Neural crest cell (in vitro differentiated cells): ENCODE measurements at regions not wholly inside any gene's neighbourhood (a gene's known extent, or its start where the extent isn't known, plus 50 kb on each side); places are given as distances from the start of the nearest gene placed in this dataset.
"Not testable (repeated sequence)": the region's sequence is repeated elsewhere in the genome, so short reads cannot be mapped to it uniquely, and the experiment has no call there.

Source experiments
- DNase-seq: peaks from one replicate; pipeline ENCODE4 v3.0.0; 2021; ENCODE audit warnings: low read depth, mixed read lengths, low spot score
- H3K27ac Mint-ChIP-seq: one replicate; pipeline ENCODE4 v1.8.0; 2021; ENCODE audit warnings: mild to moderate bottlenecking, mixed read lengths; ENCODE audit not compliant: unreplicated experiment
- H3K27me3 Mint-ChIP-seq: 2 replicates; pipeline ENCODE4 v1.8.0; 2021; ENCODE audit warnings: low read depth, mild to moderate bottlenecking, mixed read lengths
- H3K36me3 Mint-ChIP-seq: 2 replicates; pipeline ENCODE4 v1.8.0; 2021; ENCODE audit warnings: low read depth, mild to moderate bottlenecking, mixed read lengths
- H3K4me1 Mint-ChIP-seq: 2 replicates; pipeline ENCODE4 v1.8.0; 2021; ENCODE audit warnings: mixed read lengths
- H3K4me3 Mint-ChIP-seq: one replicate; pipeline ENCODE4 v1.8.0; 2021; ENCODE audit warnings: mild to moderate bottlenecking, mixed read lengths
- H3K9me3 Mint-ChIP-seq: 2 replicates; pipeline ENCODE4 v1.8.0; 2021; ENCODE audit warnings: mixed read lengths
- TF ChIP-seq, protein P1 (sequence below): fragments of 200-600 bp; sonication (generic); conservative IDR thresholded peaks from 2 replicates; pipeline ENCODE4 v1.5.0; 2021; ENCODE audit warnings: antibody characterized with exemption, mild to moderate bottlenecking

DNA sequence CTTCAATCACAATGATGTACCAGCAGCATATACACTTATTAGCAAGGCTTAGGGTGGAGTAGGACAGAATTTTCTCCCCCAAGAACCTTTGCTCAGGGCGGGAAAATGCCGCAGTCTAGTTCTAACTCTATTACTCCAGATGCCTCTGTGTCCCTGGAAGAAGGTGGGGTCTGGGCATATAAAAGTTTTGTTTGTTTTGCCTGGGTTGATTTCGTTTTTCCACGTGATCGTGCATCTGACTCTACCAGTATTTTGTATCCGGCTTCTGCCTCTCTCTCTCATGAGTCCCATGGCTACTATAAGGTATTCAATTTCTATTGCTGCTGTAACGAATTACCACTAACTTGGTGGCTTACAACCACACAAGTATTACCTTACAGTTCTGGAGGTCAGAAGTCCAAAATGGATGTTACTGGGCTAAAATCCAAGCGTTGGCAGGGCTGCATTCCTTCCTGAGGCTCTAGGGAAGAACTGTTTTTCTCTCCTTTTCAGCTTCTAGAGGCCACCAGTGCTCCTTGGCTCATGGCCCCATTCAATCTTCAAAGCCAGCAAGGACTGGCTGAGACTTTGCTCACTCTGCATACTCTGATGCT lies 181.2 kb upstream of the PRSS58 start:
- Mint-ChIP-seq H3K4me1 (peaks cover 12% of the 10 kb centered on the region), H3K27ac (no peak overlapping the region), H3K9me3 (no peaks in the 10 kb centered on the region), H3K4me3 (no peak overlapping the region), H3K27me3 (no peaks in the 10 kb centered on the region), H3K36me3 (no peaks in the 10 kb centered on the region)
- TF ChIP-seq, protein P1, sequence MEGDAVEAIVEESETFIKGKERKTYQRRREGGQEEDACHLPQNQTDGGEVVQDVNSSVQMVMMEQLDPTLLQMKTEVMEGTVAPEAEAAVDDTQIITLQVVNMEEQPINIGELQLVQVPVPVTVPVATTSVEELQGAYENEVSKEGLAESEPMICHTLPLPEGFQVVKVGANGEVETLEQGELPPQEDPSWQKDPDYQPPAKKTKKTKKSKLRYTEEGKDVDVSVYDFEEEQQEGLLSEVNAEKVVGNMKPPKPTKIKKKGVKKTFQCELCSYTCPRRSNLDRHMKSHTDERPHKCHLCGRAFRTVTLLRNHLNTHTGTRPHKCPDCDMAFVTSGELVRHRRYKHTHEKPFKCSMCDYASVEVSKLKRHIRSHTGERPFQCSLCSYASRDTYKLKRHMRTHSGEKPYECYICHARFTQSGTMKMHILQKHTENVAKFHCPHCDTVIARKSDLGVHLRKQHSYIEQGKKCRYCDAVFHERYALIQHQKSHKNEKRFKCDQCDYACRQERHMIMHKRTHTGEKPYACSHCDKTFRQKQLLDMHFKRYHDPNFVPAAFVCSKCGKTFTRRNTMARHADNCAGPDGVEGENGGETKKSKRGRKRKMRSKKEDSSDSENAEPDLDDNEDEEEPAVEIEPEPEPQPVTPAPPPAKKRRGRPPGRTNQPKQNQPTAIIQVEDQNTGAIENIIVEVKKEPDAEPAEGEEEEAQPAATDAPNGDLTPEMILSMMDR = no peak
- no peak for DNase-seq

GRCh38 chr7:142438235-142438922 lies 180.5 kb upstream of the PRSS58 start:
- TF ChIP-seq, protein P1 = peak; percentile 63
- Mint-ChIP-seq H3K4me1 (peaks cover 12% of the 10 kb centered on the region), H3K27ac (no peak overlapping the region), H3K36me3 (no peaks in the 10 kb centered on the region), H3K4me3 (no peak overlapping the region), H3K27me3 (no peaks in the 10 kb centered on the region), H3K9me3 (no peaks in the 10 kb centered on the region)
- DNase-seq = peak; percentile 6

- H3K4me1 Mint-ChIP-seq = peaks cover 12% of the 10 kb centered on the region
- H3K4me3 Mint-ChIP-seq = no peak overlapping the region
- no peak overlapping the region for H3K27ac Mint-ChIP-seq
- H3K27me3 Mint-ChIP-seq = no peaks in the 10 kb centered on the region
- no peaks in the 10 kb centered on the region for H3K36me3 Mint-ChIP-seq
- H3K9me3 Mint-ChIP-seq = no peaks in the 10 kb centered on the region
- TF ChIP-seq, protein P1 = no peak
- DNase-seq = no peak
Observed at GRCh38 chr7:142437741-142438140, 179.9 kb upstream of the PRSS58 start.

- H3K36me3 Mint-ChIP-seq = no peaks in the 10 kb centered on the region
- H3K4me3 Mint-ChIP-seq = no peak overlapping the region
- H3K27ac Mint-ChIP-seq = no peak overlapping the region
- TF ChIP-seq, protein P1 = no peak
- H3K4me1 Mint-ChIP-seq = peaks cover 12% of the 10 kb centered on the region
- H3K9me3 Mint-ChIP-seq = no peaks in the 10 kb centered on the region
- DNase-seq = no peak
- H3K27me3 Mint-ChIP-seq = no peaks in the 10 kb centered on the region
Observed at GRCh38 chr7:142436601-142437000, 178.7 kb upstream of the PRSS58 start.

DNA sequence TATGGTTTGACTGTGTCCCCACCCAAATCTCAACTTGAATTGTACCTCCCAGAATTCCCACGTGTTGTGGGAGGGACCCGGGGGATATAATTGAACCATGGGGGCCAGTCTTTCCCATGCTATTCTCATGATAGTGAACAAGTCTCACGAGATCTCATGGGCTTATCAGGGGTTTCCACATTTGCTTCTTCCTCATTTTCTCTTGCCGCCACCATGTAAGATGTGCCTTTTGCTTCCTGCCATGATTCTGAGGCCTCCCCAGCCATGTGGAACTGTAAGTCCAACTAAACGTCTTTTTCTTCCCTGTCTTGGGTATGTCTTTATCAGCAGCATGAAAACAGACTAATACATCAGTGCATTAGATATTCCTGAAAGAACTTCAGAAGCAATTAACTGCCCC lies 177.7 kb upstream of the PRSS58 start:
- H3K4me3 Mint-ChIP-seq, H3K4me1 Mint-ChIP-seq, H3K9me3 Mint-ChIP-seq, DNase-seq, H3K27me3 Mint-ChIP-seq, H3K27ac Mint-ChIP-seq, H3K36me3 Mint-ChIP-seq: not testable (repeated sequence)

- TF ChIP-seq, protein P1 = no peak
- no peaks in the 10 kb centered on the region for H3K9me3 Mint-ChIP-seq
- no peak overlapping the region for H3K4me3 Mint-ChIP-seq
- no peak for DNase-seq
- no peaks in the 10 kb centered on the region for H3K36me3 Mint-ChIP-seq
- H3K27me3 Mint-ChIP-seq = no peaks in the 10 kb centered on the region
- no peak overlapping the region for H3K27ac Mint-ChIP-seq
- H3K4me1 Mint-ChIP-seq = no peaks in the 10 kb centered on the region
Observed at GRCh38 chr7:142434666-142435167, 176.9 kb upstream of the PRSS58 start.

DNA sequence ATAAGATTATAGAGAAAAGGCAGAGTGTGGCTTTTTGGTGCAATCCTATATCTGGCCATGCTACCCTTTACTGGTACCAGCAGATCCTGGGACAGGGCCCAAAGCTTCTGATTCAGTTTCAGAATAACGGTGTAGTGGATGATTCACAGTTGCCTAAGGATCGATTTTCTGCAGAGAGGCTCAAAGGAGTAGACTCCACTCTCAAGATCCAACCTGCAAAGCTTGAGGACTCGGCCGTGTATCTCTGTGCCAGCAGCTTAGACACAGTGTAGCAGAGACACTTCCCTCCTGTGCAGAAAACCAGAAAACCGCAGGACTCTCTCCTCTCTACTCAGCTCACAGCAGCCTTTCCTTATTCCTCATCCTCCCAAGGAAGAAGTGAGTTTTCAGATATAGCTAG lies 176.3 kb upstream of the PRSS58 start:
- H3K36me3 Mint-ChIP-seq, H3K27me3 Mint-ChIP-seq, H3K27ac Mint-ChIP-seq, H3K4me3 Mint-ChIP-seq, H3K9me3 Mint-ChIP-seq, DNase-seq, H3K4me1 Mint-ChIP-seq: not testable (repeated sequence)
